ENCODE measurements at regions not wholly inside any gene's neighbourhood (a gene's known extent, or its start where the extent isn't known, plus 50 kb on each side); places are given as distances from the start of the nearest gene placed in this dataset.

GRCh38 chr13:40048551-40048950 is 393.1 kb downstream of the COG6 start:
- TF ChIP-seq EHMT2 (IDR thresholded peaks at IDR 0.05) (no peak), REST (IDR thresholded peaks at IDR 0.05; ENCODE audit: borderline replicate concordance) (no peak), REST (CRISPR knock-in tag; IDR thresholded peaks at IDR 0.05; ENCODE audit: low read depth) (no peak), CTCF (IDR thresholded peaks at IDR 0.05 in 2 of 3, conservative IDR thresholded peaks at IDR 0.05 in 1 of 3; ENCODE audit: insufficient read depth in 2 of 3, low read depth in 1 of 3, low read length in 3 of 3) (no peak), POLR2AphosphoS2 (IDR thresholded peaks at IDR 0.05; ENCODE audit: low read length) (no peak), JUND (IDR thresholded peaks at IDR 0.05; ENCODE audit: borderline replicate concordance, low read depth, low read length) (no peak), JUND (tag; IDR thresholded peaks at IDR 0.05; ENCODE audit: borderline replicate concordance, low read depth, low read length) (no peak), RBM39 (optimal IDR thresholded peaks at IDR 0.05; ENCODE audit: low read depth, low read length) (no peak), FOXM1 (IDR thresholded peaks at IDR 0.05; ENCODE audit: low read depth) (no peak), FOXM1 (CRISPR knock-in tag; IDR thresholded peaks at IDR 0.05; ENCODE audit: low read depth) (no peak), SREBF2 (CRISPR knock-in tag; IDR thresholded peaks at IDR 0.05) (no peak), ZZZ3 (IDR thresholded peaks at IDR 0.05) (no peak), EZH2 (IDR thresholded peaks at IDR 0.05; ENCODE audit: borderline replicate concordance, low read depth, low read length) (no peak), POLR2A (conservative IDR thresholded peaks at IDR 0.05) (no peak)
